ENCODE measurements at regions not wholly inside any gene's neighbourhood (a gene's known extent, or its start where the extent isn't known, plus 50 kb on each side); places are given as distances from the start of the nearest gene placed in this dataset.
A peak's percentile ranks its signal among the peaks of the same experiment; 100 is the strongest.

GRCh38 chr5:57779383-57780223, 297.0 kb upstream of the ACTBL2 start:
- Mint-ChIP-seq H3K9me3 (no peaks in the 10 kb centered on the region), H3K4me1 (no peaks in the 10 kb centered on the region), H3K4me3 (no peak overlapping the region), H3K36me3 (no peaks in the 10 kb centered on the region), H3K27me3 (peaks cover 5% of the 10 kb centered on the region), H3K27ac (no peak overlapping the region)
- peak; percentile 8 for DNase-seq

- Mint-ChIP-seq H3K9me3 (no peaks in the 10 kb centered on the region), H3K36me3 (no peaks in the 10 kb centered on the region), H3K27ac (no peak overlapping the region), H3K4me3 (no peak overlapping the region), H3K27me3 (no peaks in the 10 kb centered on the region), H3K4me1 (no peaks in the 10 kb centered on the region)
- DNase-seq = no peak
These were observed 296.0 kb upstream of the ACTBL2 start for GRCh38 chr5:57778501-57779091.

- Mint-ChIP-seq H3K9me3 (no peaks in the 10 kb centered on the region), H3K4me1 (peaks cover 3% of the 10 kb centered on the region), H3K27me3 (no peaks in the 10 kb centered on the region)
These were observed 294.6 kb upstream of the ACTBL2 start for GRCh38 chr5:57777174-57777581.

GRCh38 chr5:57776035-57776434, 293.4 kb upstream of the ACTBL2 start:
- no peak overlapping the region for H3K4me3 Mint-ChIP-seq
- H3K36me3 Mint-ChIP-seq = no peaks in the 10 kb centered on the region
- H3K4me1 Mint-ChIP-seq = peaks cover 3% of the 10 kb centered on the region
- no peak for DNase-seq
- no peaks in the 10 kb centered on the region for H3K27me3 Mint-ChIP-seq
- no peak overlapping the region for H3K27ac Mint-ChIP-seq
- H3K9me3 Mint-ChIP-seq = no peaks in the 10 kb centered on the region

More at GRCh38 chr5:57777174-57777581, 294.6 kb upstream of the ACTBL2 start:
- no peak for DNase-seq
- Mint-ChIP-seq H3K27ac (no peak overlapping the region), H3K4me3 (no peak overlapping the region), H3K36me3 (no peaks in the 10 kb centered on the region)

GRCh38 chr5:57774439-57774838, 291.8 kb upstream of the ACTBL2 start:
- Mint-ChIP-seq H3K4me3 (no peak overlapping the region), H3K9me3 (no peaks in the 10 kb centered on the region), H3K36me3 (no peaks in the 10 kb centered on the region), H3K27me3 (peaks cover 4% of the 10 kb centered on the region), H3K4me1 (peaks cover 3% of the 10 kb centered on the region), H3K27ac (no peak overlapping the region)
- DNase-seq = no peak

GRCh38 chr5:57772512-57772911, 289.9 kb upstream of the ACTBL2 start:
- Mint-ChIP-seq H3K27me3 (peaks cover 12% of the 10 kb centered on the region), H3K4me1 (peaks cover 3% of the 10 kb centered on the region), H3K36me3 (no peaks in the 10 kb centered on the region), H3K4me3 (no peak overlapping the region), H3K9me3 (no peaks in the 10 kb centered on the region), H3K27ac (no peak overlapping the region)
- no peak for DNase-seq

GRCh38 chr5:57770039-57770438, 287.4 kb upstream of the ACTBL2 start:
- Mint-ChIP-seq H3K4me3 (no peak overlapping the region), H3K27me3 (peaks cover 15% of the 10 kb centered on the region), H3K4me1 (peaks cover 3% of the 10 kb centered on the region), H3K9me3 (no peaks in the 10 kb centered on the region), H3K36me3 (no peaks in the 10 kb centered on the region), H3K27ac (no peak overlapping the region)
- DNase-seq = no peak

- Mint-ChIP-seq H3K9me3 (no peaks in the 10 kb centered on the region), H3K36me3 (no peaks in the 10 kb centered on the region), H3K27me3 (peaks cover 15% of the 10 kb centered on the region), H3K27ac (no peak overlapping the region), H3K4me1 (peaks cover 3% of the 10 kb centered on the region), H3K4me3 (no peak overlapping the region)
- DNase-seq = no peak
These were observed 286.1 kb upstream of the ACTBL2 start for GRCh38 chr5:57768745-57769144.

- Mint-ChIP-seq H3K36me3 (no peaks in the 10 kb centered on the region), H3K4me3 (no peak overlapping the region), H3K27me3 (peaks cover 12% of the 10 kb centered on the region), H3K27ac (no peak overlapping the region), H3K9me3 (no peaks in the 10 kb centered on the region), H3K4me1 (no peaks in the 10 kb centered on the region)
- DNase-seq = no peak
These were observed 282.0 kb upstream of the ACTBL2 start for GRCh38 chr5:57764479-57765089.

GRCh38 chr5:57761513-57761912, 278.9 kb upstream of the ACTBL2 start:
- no peaks in the 10 kb centered on the region for H3K9me3 Mint-ChIP-seq
- H3K36me3 Mint-ChIP-seq = no peaks in the 10 kb centered on the region
- H3K4me3 Mint-ChIP-seq = no peak overlapping the region
- H3K27me3 Mint-ChIP-seq = no peaks in the 10 kb centered on the region
- H3K27ac Mint-ChIP-seq = no peak overlapping the region
- DNase-seq = no peak
- H3K4me1 Mint-ChIP-seq = no peaks in the 10 kb centered on the region

- no peaks in the 10 kb centered on the region for H3K36me3 Mint-ChIP-seq
- no peak for DNase-seq
- H3K4me1 Mint-ChIP-seq = no peaks in the 10 kb centered on the region
- H3K4me3 Mint-ChIP-seq = no peak overlapping the region
- H3K27ac Mint-ChIP-seq = no peak overlapping the region
- H3K27me3 Mint-ChIP-seq = peaks cover 4% of the 10 kb centered on the region
- H3K9me3 Mint-ChIP-seq = no peaks in the 10 kb centered on the region
These were observed 272.0 kb upstream of the ACTBL2 start for GRCh38 chr5:57754616-57755015.

- Mint-ChIP-seq H3K4me3 (no peak overlapping the region), H3K9me3 (no peaks in the 10 kb centered on the region), H3K27me3 (peaks cover 7% of the 10 kb centered on the region), H3K4me1 (no peaks in the 10 kb centered on the region), H3K36me3 (no peaks in the 10 kb centered on the region), H3K27ac (no peak overlapping the region)
- DNase-seq = no peak
These were observed 270.8 kb upstream of the ACTBL2 start for GRCh38 chr5:57753446-57753845.

- no peaks in the 10 kb centered on the region for H3K9me3 Mint-ChIP-seq
These were observed 269.1 kb upstream of the ACTBL2 start for GRCh38 chr5:57751710-57752109.

GRCh38 chr5:57750891-57751290, 268.3 kb upstream of the ACTBL2 start:
- H3K27me3 Mint-ChIP-seq = peaks cover 14% of the 10 kb centered on the region
- no peaks in the 10 kb centered on the region for H3K4me1 Mint-ChIP-seq
- no peak for DNase-seq
- no peaks in the 10 kb centered on the region for H3K36me3 Mint-ChIP-seq
- no peak overlapping the region for H3K4me3 Mint-ChIP-seq
- H3K9me3 Mint-ChIP-seq = no peaks in the 10 kb centered on the region
- no peak overlapping the region for H3K27ac Mint-ChIP-seq

More at GRCh38 chr5:57751710-57752109, 269.1 kb upstream of the ACTBL2 start:
- DNase-seq = no peak
- H3K27ac Mint-ChIP-seq = no peak overlapping the region
- H3K36me3 Mint-ChIP-seq = no peaks in the 10 kb centered on the region
- H3K27me3 Mint-ChIP-seq = peaks cover 16% of the 10 kb centered on the region
- H3K4me1 Mint-ChIP-seq = no peaks in the 10 kb centered on the region
- no peak overlapping the region for H3K4me3 Mint-ChIP-seq

GRCh38 chr5:57750282-57750681, 267.7 kb upstream of the ACTBL2 start:
- H3K36me3 Mint-ChIP-seq = no peaks in the 10 kb centered on the region
- H3K4me1 Mint-ChIP-seq = no peaks in the 10 kb centered on the region
- H3K27ac Mint-ChIP-seq = no peak overlapping the region
- no peaks in the 10 kb centered on the region for H3K9me3 Mint-ChIP-seq
- no peak overlapping the region for H3K4me3 Mint-ChIP-seq
- no peak for DNase-seq
- peaks cover 12% of the 10 kb centered on the region for H3K27me3 Mint-ChIP-seq
